HUES6 (cell line): ENCODE measurements at regions not wholly inside any gene's neighbourhood (a gene's known extent, or its start where the extent isn't known, plus 50 kb on each side); places are given as distances from the start of the nearest gene placed in this dataset.

Experiments used
- H3K27ac ChIP-seq: 2 replicates; pipeline ENCODE4 v1.7.0; 2013; ENCODE audit warnings: low read depth, mild to moderate bottlenecking, low read length, inconsistent platforms
- H3K27me3 ChIP-seq: 2 replicates; pipeline ENCODE4 v1.6.1; 2013; ENCODE audit warnings: low read length; ENCODE audit not compliant: control insufficient read depth, insufficient read depth
- H3K36me3 ChIP-seq: 2 replicates; pipeline ENCODE4 v1.6.1; 2013; ENCODE audit warnings: low read length; ENCODE audit not compliant: control insufficient read depth, insufficient read depth
- H3K4me1 ChIP-seq: 2 replicates; pipeline ENCODE4 v1.6.1; 2013; ENCODE audit warnings: low read length; ENCODE audit not compliant: control insufficient read depth, insufficient read depth
- H3K4me3 ChIP-seq: 2 replicates; pipeline ENCODE4 v1.5.1; 2013; ENCODE audit warnings: low read depth, low read length
- H3K9ac ChIP-seq: one replicate; pipeline ENCODE4 v1.6.1; 2013; ENCODE audit warnings: mild to moderate bottlenecking, low read length
- H3K9me3 ChIP-seq: 2 replicates; pipeline ENCODE4 v1.6.1; 2013; ENCODE audit warnings: low read depth, low read length; ENCODE audit not compliant: control insufficient read depth, insufficient read depth

- no peaks in the 10 kb centered on the region for H3K27me3 ChIP-seq
- H3K27ac ChIP-seq = no peak overlapping the region
- no peaks in the 10 kb centered on the region for H3K9me3 ChIP-seq
- H3K4me3 ChIP-seq = no peak overlapping the region
- no peaks in the 10 kb centered on the region for H3K36me3 ChIP-seq
- H3K9ac ChIP-seq = no peak overlapping the region
- 0 out of 2 replicates have a peak, but pooled peaks cover 5% of the 10 kb centered on the region for H3K4me1 ChIP-seq
Observed at GRCh38 chr3:21859124-21860081, 108.4 kb upstream of the ZNF385D start.

- no peak overlapping the region for H3K9ac ChIP-seq
- H3K36me3 ChIP-seq = no peaks in the 10 kb centered on the region
- H3K27ac ChIP-seq = no peak overlapping the region
- H3K4me1 ChIP-seq = 0 out of 2 replicates have a peak, but pooled peaks cover 5% of the 10 kb centered on the region
- H3K4me3 ChIP-seq = no peak overlapping the region
- no peaks in the 10 kb centered on the region for H3K27me3 ChIP-seq
- no peaks in the 10 kb centered on the region for H3K9me3 ChIP-seq
Observed at GRCh38 chr3:21860082-21860475, 109.1 kb upstream of the ZNF385D start.

GRCh38 chr3:21860657-21861056 lies 109.6 kb upstream of the ZNF385D start:
- Histone ChIP-seq H3K27ac (no peak overlapping the region), H3K36me3 (no peaks in the 10 kb centered on the region)

GRCh38 chr3:21876782-21877181 lies 125.8 kb upstream of the ZNF385D start:
- Histone ChIP-seq H3K4me3 (no peak overlapping the region), H3K9ac (no peak overlapping the region), H3K27ac (no peak overlapping the region), H3K4me1 (no peaks in the 10 kb centered on the region), H3K36me3 (no peaks in the 10 kb centered on the region), H3K9me3 (no peaks in the 10 kb centered on the region), H3K27me3 (no peaks in the 10 kb centered on the region)

More at GRCh38 chr3:21860657-21861056, 109.6 kb upstream of the ZNF385D start:
- H3K9me3 ChIP-seq = no peaks in the 10 kb centered on the region
- no peaks in the 10 kb centered on the region for H3K27me3 ChIP-seq
- 0 out of 2 replicates have a peak, but pooled peaks cover 5% of the 10 kb centered on the region for H3K4me1 ChIP-seq
- no peak overlapping the region for H3K4me3 ChIP-seq
- H3K9ac ChIP-seq = no peak overlapping the region

GRCh38 chr3:21877214-21877754 lies 126.3 kb upstream of the ZNF385D start:
- Histone ChIP-seq H3K27ac (no peak overlapping the region), H3K9ac (no peak overlapping the region), H3K36me3 (no peaks in the 10 kb centered on the region), H3K4me3 (no peak overlapping the region), H3K9me3 (no peaks in the 10 kb centered on the region), H3K27me3 (no peaks in the 10 kb centered on the region), H3K4me1 (no peaks in the 10 kb centered on the region)

- Histone ChIP-seq H3K36me3 (no peaks in the 10 kb centered on the region), H3K4me1 (no peaks in the 10 kb centered on the region), H3K27me3 (no peaks in the 10 kb centered on the region), H3K9me3 (no peaks in the 10 kb centered on the region), H3K27ac (no peak overlapping the region), H3K4me3 (no peak overlapping the region), H3K9ac (no peak overlapping the region)
Observed at GRCh38 chr3:21879184-21879886, 128.3 kb upstream of the ZNF385D start.

GRCh38 chr3:21888656-21889055 lies 137.6 kb upstream of the ZNF385D start:
- Histone ChIP-seq H3K9ac (no peak overlapping the region), H3K27ac (no peak overlapping the region), H3K9me3 (no peaks in the 10 kb centered on the region), H3K4me1 (no peaks in the 10 kb centered on the region), H3K27me3 (no peaks in the 10 kb centered on the region), H3K4me3 (no peak overlapping the region), H3K36me3 (no peaks in the 10 kb centered on the region)

- no peaks in the 10 kb centered on the region for H3K9me3 ChIP-seq
- H3K9ac ChIP-seq = no peak overlapping the region
- no peaks in the 10 kb centered on the region for H3K4me1 ChIP-seq
- H3K36me3 ChIP-seq = no peaks in the 10 kb centered on the region
- no peak overlapping the region for H3K27ac ChIP-seq
- H3K27me3 ChIP-seq = no peaks in the 10 kb centered on the region
- H3K4me3 ChIP-seq = no peak overlapping the region
Observed at GRCh38 chr3:21889166-21889565, 138.2 kb upstream of the ZNF385D start.

- no peak overlapping the region for H3K4me3 ChIP-seq
- H3K9me3 ChIP-seq = no peaks in the 10 kb centered on the region
- no peaks in the 10 kb centered on the region for H3K27me3 ChIP-seq
- no peak overlapping the region for H3K27ac ChIP-seq
- no peak overlapping the region for H3K9ac ChIP-seq
- no peaks in the 10 kb centered on the region for H3K36me3 ChIP-seq
- H3K4me1 ChIP-seq = no peaks in the 10 kb centered on the region
Observed at GRCh38 chr3:21892104-21892503, 141.1 kb upstream of the ZNF385D start.

GRCh38 chr3:21893242-21893641 lies 142.2 kb upstream of the ZNF385D start:
- H3K36me3 ChIP-seq = no peaks in the 10 kb centered on the region

More at GRCh38 chr3:21893242-21893641, 142.2 kb upstream of the ZNF385D start:
- Histone ChIP-seq H3K4me3 (no peak overlapping the region), H3K27me3 (no peaks in the 10 kb centered on the region), H3K27ac (no peak overlapping the region), H3K9ac (no peak overlapping the region), H3K9me3 (no peaks in the 10 kb centered on the region), H3K4me1 (no peaks in the 10 kb centered on the region)
